ENCODE measurements at regions not wholly inside any gene's neighbourhood (a gene's known extent, or its start where the extent isn't known, plus 50 kb on each side); places are given as distances from the start of the nearest gene placed in this dataset.

- no peak overlapping the region for H3K4me3 ChIP-seq (ENCODE audit: low read length)
- Mint-ChIP-seq H3K36me3 (peaks cover 0 to 5% (median 0%) of the 10 kb centered on the region in 5 donors), H3K27me3 (peaks cover 9 to 40% (median 27%) of the 10 kb centered on the region in 5 donors), H3K27ac (no peak overlapping the region), H3K4me1 (no peaks in the 10 kb centered on the region), H3K9me3 (peaks cover 3 to 50% (median 22%) of the 10 kb centered on the region in 11 donors), H3K4me3 (no peak overlapping the region)
- CTCF ChIA-PET, result no interaction called here
- intact Hi-C loops (cut with micrococcal nuclease), result no loop called here
- POLR2A ChIA-PET, result no interaction called here
- no peaks in the 10 kb centered on the region for H3K27me3 ChIP-seq (ENCODE audit: control insufficient read depth in 2 of 2, insufficient read depth in 2 of 2, low read length in 2 of 2)
- H3K36me3 ChIP-seq (ENCODE audit: control insufficient read depth in 2 of 3, insufficient read depth in 3 of 3, low read length in 3 of 3), result no peaks in the 10 kb centered on the region
- H3K4me1 ChIP-seq (ENCODE audit: control insufficient read depth in 2 of 2, insufficient read depth in 2 of 2, low read length in 2 of 2), result no peaks in the 10 kb centered on the region
- no peak for ATAC-seq
- DNase-seq, result no peak
- H3K9me3 ChIP-seq (ENCODE audit: control insufficient read depth in 2 of 3, low read length in 3 of 3), result peaks cover 0 to 5% (median 0%) of the 10 kb centered on the region in 3 experiments
- H3K27ac ChIP-seq (ENCODE audit: low read depth, low read length), result no peak overlapping the region
Observed at GRCh38 chr20:59537991-59538390, 66.3 kb upstream of the PHACTR3 start.

GRCh38 chr20:59547596-59547995 lies 56.7 kb upstream of the PHACTR3 start:
- Histone ChIP-seq H3K27me3 (ENCODE audit: control insufficient read depth in 2 of 2, insufficient read depth in 2 of 2, low read length in 2 of 2) (peaks cover 0 to 6% of the 10 kb centered on the region in 2 donors), H3K9me3 (ENCODE audit: control insufficient read depth in 2 of 3, low read length in 3 of 3) (no peaks in the 10 kb centered on the region), H3K4me1 (ENCODE audit: control insufficient read depth in 2 of 2, insufficient read depth in 2 of 2, low read length in 2 of 2) (no peaks in the 10 kb centered on the region), H3K27ac (ENCODE audit: low read depth, low read length) (no peak overlapping the region), H3K4me3 (ENCODE audit: low read length) (no peak overlapping the region), H3K36me3 (ENCODE audit: control insufficient read depth in 2 of 3, insufficient read depth in 3 of 3, low read length in 3 of 3) (no peaks in the 10 kb centered on the region)
- DNase-seq (no peak), ATAC-seq (no peak)
- H3K4me3 Mint-ChIP-seq, result no peak overlapping the region
- intact Hi-C loops (cut with micrococcal nuclease), result no loop called here
- H3K36me3 Mint-ChIP-seq, result no peaks in the 10 kb centered on the region
- H3K9me3 Mint-ChIP-seq, result peaks cover 0 to 10% (median 0%) of the 10 kb centered on the region in 11 donors
- POLR2A ChIA-PET, result no interaction called here
- no peak overlapping the region for H3K27ac Mint-ChIP-seq
- peaks cover 0 to 2% (median 0%) of the 10 kb centered on the region in 7 donors for H3K4me1 Mint-ChIP-seq
- peaks cover 9 to 57% (median 41%) of the 10 kb centered on the region in 5 donors for H3K27me3 Mint-ChIP-seq
- CTCF ChIA-PET, result no interaction called here
